ENCODE measurements at regions not wholly inside any gene's neighbourhood (a gene's known extent, or its start where the extent isn't known, plus 50 kb on each side); places are given as distances from the start of the nearest gene placed in this dataset.

DNA sequence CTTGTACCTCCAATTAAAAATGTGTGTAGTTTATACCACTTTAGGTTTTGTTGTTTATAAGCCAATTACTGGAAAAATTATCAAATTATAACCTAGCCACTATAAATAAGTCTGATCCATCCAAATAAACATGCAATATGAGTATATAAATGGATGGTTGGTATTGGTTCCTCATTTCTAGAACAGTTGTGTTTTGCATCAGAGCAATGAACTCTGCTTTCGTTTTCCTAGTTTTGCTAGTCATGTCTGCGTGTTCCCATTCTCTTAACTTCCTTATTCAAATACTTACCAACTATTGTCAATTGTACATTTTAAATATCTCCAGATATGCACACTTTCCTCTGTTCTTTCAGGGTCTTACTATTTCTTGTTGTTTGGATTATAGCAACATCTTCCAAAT, 641.7 kb downstream of the NR4A2 start:
- H3K4me1 ChIP-seq (replicated peaks in 1 of 4; ENCODE audit: control insufficient read depth in 3 of 4, insufficient read depth in 4 of 4, low read length in 3 of 4): no peaks in the 10 kb centered on the region
- H3K23me2 ChIP-seq (ENCODE audit: low read depth, low read length): no peaks in the 10 kb centered on the region
- H2BK120ac ChIP-seq (replicated peaks; ENCODE audit: low read depth, low read length): no peak overlapping the region
- H3K23ac ChIP-seq (ENCODE audit: insufficient read length): no peak overlapping the region
- ChIA-PET POLR2A (ENCODE audit: partially characterized antibody) (no interaction called here), CTCF (ENCODE audit: partially characterized antibody) (no interaction called here)
- no peak overlapping the region for H3K56ac ChIP-seq (replicated peaks; ENCODE audit: insufficient read length, low read depth, low read length)
- no peak overlapping the region for H2AK5ac ChIP-seq (ENCODE audit: low read depth, low read length)
- H3K36me3 ChIP-seq (ENCODE audit: control insufficient read depth in 2 of 4, insufficient read depth in 4 of 4, low read length in 3 of 4): no peaks in the 10 kb centered on the region
- H2AFZ ChIP-seq (ENCODE audit: low read length): no peak overlapping the region
- H2BK5ac ChIP-seq (ENCODE audit: low read depth, low read length): no peak overlapping the region
- H2BK15ac ChIP-seq (ENCODE audit: low read length): no peak overlapping the region
- 91% methylated on average over 2 of the region's 2 CpGs; no CpG with 5 or more reads in 1 of the 2 experiments for WGBS, 2 experiments (ENCODE audit: extremely low coverage in 1 of 2, insufficient coverage in 1 of 2, insufficient read length in 1 of 2, insufficient replicate concordance in 2 of 2, low coverage in 1 of 2, low lambda C conversion rate in 2 of 2, missing lambda C conversion rate in 1 of 2)
- H3K27ac ChIP-seq (ENCODE audit: low read depth, low read length): no peak overlapping the region
- no peak overlapping the region for H2BK20ac ChIP-seq (ENCODE audit: low read length)
- no peaks in the 10 kb centered on the region for H3K79me2 ChIP-seq (ENCODE audit: control insufficient read depth in 1 of 2, insufficient read depth in 2 of 2, low read length in 2 of 2)
- H3K4me3 ChIP-seq (ENCODE audit: extremely low read depth in 1 of 4, insufficient read depth in 2 of 4, low read depth in 3 of 4, low read length in 4 of 4): no peak overlapping the region
- no peak overlapping the region for H2BK12ac ChIP-seq (ENCODE audit: low read depth, low read length)
- DNase-seq (ENCODE audit: low read depth in 1 of 2, low spot score in 2 of 2): no peak
- H3K79me1 ChIP-seq (ENCODE audit: low read depth, low read length): no peaks in the 10 kb centered on the region
- no peak overlapping the region for H4K91ac ChIP-seq (replicated peaks; ENCODE audit: insufficient read length, low read length)
- no peaks in the 10 kb centered on the region for H3K27me3 ChIP-seq (replicated peaks in 1 of 4; ENCODE audit: control insufficient read depth in 3 of 4, extremely low read depth in 1 of 4, insufficient read depth in 3 of 4, low read length in 3 of 4)
- H4K20me1 ChIP-seq (replicated peaks in 1 of 2; ENCODE audit: control insufficient read depth in 1 of 2, insufficient read depth in 2 of 2, low read length in 2 of 2): no peaks in the 10 kb centered on the region
- H4K8ac ChIP-seq (ENCODE audit: extremely low read depth, insufficient read depth, low read length): no peak overlapping the region
- no peaks in the 10 kb centered on the region for H3K9me3 ChIP-seq (ENCODE audit: insufficient read depth in 2 of 2, low read depth in 1 of 2, low read length in 1 of 2)
- no peak overlapping the region for H3K14ac ChIP-seq (ENCODE audit: insufficient read length)
- no peak overlapping the region for H3K18ac ChIP-seq (ENCODE audit: extremely low read depth, low read length)
- H3K4me2 ChIP-seq (ENCODE audit: insufficient read depth in 1 of 2, low read depth in 2 of 2, low read length in 2 of 2): no peak overlapping the region
- no peak overlapping the region for H3K9ac ChIP-seq (replicated peaks in 1 of 4; ENCODE audit: extremely low read depth in 1 of 4, low read depth in 3 of 4, low read length in 3 of 4)
- H4K5ac ChIP-seq (ENCODE audit: insufficient read length, low read depth, low read length): no peak overlapping the region
- FAIRE-seq: no peak
- H3K4ac ChIP-seq (replicated peaks; ENCODE audit: insufficient read length, low read depth, low read length): no peak overlapping the region
- TF ChIP-seq CTCF (IDR thresholded peaks at IDR 0.05; ENCODE audit: control extremely low read depth in 1 of 3, insufficient read depth in 1 of 3, low read depth in 1 of 3, low read length in 3 of 3): no peak
- no peak for TF ChIP-seq POLR2AphosphoS5 (IDR thresholded peaks at IDR 0.05; ENCODE audit: low read depth, low read length)
- no peak for TF ChIP-seq SRF (IDR thresholded peaks at IDR 0.05; ENCODE audit: low read depth, low read length)
- no peak for TF ChIP-seq BACH1 (IDR thresholded peaks at IDR 0.05; ENCODE audit: low read length)
- TF ChIP-seq RBBP5 (IDR thresholded peaks at IDR 0.05; ENCODE audit: borderline replicate concordance, low read depth, low read length): no peak
- no peak for TF ChIP-seq E2F6 (IDR thresholded peaks at IDR 0.05)
- no peak for TF ChIP-seq ZNF274 (IDR thresholded peaks at IDR 0.05; ENCODE audit: borderline replicate concordance, extremely low read depth, low read length)
- no peak for TF ChIP-seq TAF1 (IDR thresholded peaks at IDR 0.05; ENCODE audit: low read depth, low read length)
- TF ChIP-seq RXRA (IDR thresholded peaks at IDR 0.05; ENCODE audit: insufficient read depth, low read depth, low read length): no peak

All from H1 (cell line).